GM21526 (cell line): ENCODE measurements at regions not wholly inside any gene's neighbourhood (a gene's known extent, or its start where the extent isn't known, plus 50 kb on each side); places are given as distances from the start of the nearest gene placed in this dataset.
"Not testable (repeated sequence)": the region's sequence is repeated elsewhere in the genome, so short reads cannot be mapped to it uniquely, and the experiment has no call there.

ENCODE experiments used
- ATAC-seq: cut with Tn5 transposase; IDR thresholded peaks from one replicate; pipeline ENCODE4 v1.9.1; 2021; ENCODE audit warnings: moderate library complexity; ENCODE audit not compliant: unreplicated experiment, low FRiP score

DNA sequence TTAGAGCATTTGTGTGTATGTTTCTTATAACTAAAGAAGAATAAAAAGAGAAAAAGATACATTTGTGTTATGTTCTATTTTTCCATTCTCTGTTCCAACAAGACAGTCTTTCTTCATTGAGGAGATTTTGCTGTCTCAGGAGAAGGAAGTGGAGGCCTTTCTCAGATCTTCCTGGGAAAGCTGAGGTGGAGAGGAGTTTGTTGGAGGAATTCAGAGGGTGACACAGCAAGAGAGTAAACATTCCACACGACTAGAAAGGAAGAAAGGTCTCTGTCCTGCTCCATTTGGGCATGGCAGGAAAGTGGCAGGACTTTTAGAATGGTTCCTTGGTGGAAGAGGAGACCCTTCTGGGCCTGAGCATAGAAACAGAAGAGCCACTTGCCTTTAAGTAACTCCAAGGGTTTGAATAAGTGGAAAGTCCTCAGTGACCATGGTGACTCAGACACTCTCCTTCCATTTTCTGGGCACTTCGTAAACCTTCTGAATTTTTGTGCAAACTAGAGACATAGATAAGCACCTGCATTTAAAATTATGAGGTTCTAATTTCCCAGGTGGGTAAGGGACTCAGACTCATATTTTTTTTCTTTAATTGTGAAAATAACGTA is 52.3 kb upstream of the COL5A2 start:
- no peak for ATAC-seq

DNA sequence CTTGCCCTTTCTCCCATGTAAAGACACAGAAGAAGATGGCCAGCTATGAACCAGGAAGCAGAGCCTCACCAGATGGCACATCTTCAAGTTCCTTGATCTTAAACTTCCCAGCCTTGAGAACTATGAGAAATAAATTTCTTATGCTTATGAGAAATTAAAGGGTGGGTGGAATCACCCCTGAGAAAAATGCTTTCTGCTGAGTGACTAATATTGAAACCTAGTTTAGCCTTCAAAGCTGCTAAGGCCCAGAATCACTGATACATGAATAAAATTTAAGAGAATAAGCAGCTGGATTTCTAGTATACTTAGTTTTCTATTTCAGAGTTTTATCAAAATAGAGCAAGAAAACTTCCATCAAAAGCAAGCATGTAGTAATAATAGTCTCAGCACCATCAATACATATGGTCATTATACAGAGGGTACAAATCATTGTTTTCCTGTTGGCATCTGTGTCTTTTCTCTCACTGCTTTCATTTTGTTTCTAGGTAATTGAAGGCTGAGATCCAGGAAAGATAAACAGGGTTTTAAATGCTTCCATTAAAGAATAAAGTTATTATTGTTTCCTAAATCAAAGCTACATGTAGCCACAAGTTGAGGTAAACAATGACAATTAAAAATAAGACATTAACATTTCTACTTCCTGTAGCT is 53.3 kb upstream of the COL5A2 start:
- peak; percentile 86 for ATAC-seq

DNA sequence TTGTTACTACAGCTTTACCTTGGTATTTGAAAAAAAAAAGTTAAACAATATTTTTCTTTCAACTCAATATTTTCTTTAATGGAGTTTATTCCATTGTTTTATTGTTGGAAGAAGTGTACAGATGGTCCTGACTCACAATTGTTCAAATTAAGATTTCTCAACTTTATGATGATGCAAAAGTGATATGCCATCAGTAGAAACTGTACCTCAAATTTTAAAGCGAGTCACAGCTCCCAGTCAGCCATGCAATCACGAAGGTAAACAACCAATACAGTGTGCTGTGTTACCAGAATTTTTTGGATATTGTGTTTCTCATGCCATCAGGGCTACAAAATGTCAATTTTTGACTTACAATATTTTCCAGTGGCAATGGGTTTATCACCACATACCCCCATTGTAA is 54.0 kb upstream of the COL5A2 start:
- ATAC-seq: no peak

DNA sequence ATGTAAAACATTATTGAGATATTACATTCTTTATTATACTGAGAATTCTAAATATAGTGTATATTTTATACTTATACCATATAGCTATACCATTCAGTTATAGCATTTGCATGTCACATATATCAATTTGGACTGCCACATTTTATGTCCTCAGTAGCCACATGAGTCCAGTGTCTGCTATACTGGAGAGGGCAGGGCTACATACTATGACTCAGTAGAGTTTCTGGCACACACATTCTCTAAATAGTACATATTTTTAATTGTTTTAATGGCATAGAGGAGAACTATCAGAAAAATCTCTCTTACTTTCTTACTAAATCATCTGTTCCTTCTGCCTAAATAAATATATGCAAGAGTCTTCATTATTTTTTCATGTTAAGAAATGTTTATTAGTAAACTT is 55.4 kb upstream of the COL5A2 start:
- ATAC-seq: no peak

DNA sequence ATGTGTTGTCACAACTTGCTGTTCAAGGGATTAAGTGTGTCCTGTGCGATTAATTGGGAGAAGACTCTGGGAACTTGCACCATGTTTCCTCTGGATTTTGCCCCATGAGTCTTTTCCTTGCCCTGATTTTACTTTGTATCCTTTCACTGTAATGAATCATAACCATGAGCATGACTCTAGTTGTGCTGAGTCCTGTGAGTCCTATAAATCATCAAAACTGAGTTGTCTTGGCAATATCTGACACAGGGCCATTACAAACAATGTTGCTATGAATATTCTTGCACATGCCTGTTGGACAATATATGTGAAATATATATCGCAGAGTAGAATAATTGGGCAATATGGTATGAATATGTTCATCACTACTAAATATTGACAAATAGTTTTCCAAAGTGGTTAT is 56.5 kb upstream of the COL5A2 start:
- no peak for ATAC-seq

DNA sequence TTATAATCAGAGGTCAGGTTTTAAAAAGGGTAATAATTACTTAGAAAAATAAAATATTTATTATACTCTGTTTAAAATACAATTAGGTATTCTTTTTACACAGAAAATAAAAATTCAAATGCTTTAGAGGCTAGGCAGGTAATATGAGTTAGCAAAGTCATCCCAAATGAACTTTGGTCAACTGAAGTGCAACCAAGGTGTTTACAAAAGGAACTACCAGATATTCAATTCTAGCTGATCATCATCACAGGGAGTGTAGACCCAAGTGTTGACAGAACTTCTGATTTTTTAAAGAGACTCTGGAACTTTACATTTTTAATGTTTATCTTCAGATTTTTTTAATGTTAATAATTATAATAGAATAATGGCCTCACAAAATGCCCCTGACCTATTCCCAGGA is 59.3 kb upstream of the COL5A2 start:
- no peak for ATAC-seq

DNA sequence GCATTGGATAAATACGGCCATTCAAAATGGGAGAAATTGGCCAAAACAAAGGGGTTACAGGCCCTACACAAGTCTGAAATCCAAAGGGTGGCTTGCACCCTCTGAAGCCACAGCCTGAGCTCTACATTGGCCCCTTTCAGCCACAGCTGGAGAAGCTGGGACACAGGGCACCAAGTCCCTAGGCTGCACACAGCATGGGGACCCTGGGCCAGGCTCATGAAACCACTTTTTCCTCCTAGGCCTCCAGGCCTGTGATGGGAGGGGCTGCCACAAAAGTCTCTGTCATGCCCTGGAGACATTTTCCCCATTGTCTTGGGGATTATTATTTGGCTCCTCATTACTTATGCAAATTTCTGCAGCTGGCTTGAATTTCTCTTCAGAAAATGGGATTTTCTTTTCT is 64.3 kb upstream of the COL5A2 start:
- not testable (repeated sequence) for ATAC-seq

DNA sequence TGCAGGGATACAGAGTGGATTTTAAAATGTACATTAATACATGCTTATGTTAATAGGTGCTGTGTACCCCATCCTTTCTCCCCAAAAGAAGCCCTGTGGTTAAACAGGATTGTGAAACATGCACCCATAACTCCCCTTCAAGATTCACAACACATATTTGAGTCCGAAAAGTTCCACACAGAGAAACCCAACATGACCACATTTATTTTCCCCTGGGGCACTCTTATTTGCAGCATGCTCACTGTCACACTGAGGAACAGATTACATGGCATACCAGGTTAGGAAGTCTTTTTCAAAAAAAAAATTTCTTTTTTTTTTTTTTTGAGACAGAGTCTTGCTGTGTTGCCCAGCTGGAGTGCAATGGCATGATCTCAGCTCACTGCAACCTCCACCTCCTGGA is 67.7 kb upstream of the COL5A2 start:
- ATAC-seq: no peak

DNA sequence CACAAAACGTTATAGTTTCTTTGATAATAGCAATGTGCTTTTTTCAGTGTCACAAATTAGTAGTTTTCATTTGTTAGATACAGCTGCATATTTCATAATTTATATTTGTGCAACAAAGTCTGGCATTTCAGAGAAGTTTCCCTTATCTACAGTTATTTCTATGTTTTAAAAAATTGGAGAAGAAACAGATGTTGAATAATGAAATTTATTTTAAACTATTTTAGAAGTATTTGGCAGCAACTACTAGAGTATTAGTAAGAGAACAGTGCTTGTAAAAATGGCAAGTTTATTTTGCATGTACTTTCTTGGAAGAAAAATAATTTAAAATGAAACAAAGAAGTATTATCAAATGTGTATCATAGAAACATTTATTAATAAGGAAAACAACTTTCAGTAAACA is 68.6 kb upstream of the COL5A2 start:
- ATAC-seq: no peak

DNA sequence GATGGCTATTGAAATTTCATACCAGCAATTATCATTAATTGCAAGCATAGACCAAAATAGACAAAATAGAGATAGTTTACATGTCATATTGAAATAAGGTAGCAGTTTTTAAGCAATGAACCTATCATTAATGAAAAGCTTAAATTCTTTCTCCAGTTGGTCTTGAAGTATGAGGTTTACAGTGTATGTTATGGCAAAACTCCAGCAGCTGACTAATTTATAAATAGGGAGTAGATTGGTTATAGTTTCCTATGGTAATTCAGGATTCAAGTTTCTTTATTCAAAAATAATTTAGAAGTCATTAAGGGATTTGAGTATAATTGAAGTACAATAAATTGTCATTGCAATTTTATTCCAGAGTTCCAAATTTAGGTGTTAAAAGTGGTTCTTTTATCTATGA is 69.6 kb upstream of the COL5A2 start:
- ATAC-seq: no peak

DNA sequence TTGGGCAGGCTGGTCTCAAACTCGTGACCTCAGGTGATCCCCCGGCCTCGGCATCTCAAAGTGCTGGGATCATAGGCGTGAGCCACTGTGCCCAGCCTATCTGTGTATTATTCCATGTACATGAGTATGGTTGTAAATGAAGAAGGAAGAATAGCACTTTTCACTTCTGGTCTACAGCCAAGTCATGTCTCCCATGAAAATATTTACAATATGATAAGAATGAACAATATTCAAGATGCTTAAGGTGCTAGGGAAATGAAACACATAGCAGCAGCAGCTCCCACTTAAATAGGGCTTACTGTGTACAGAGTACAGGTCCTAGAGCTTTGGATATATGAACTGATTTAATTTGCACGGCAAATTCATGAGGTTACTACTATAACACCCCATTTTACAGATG is 70.3 kb upstream of the COL5A2 start:
- no peak for ATAC-seq

DNA sequence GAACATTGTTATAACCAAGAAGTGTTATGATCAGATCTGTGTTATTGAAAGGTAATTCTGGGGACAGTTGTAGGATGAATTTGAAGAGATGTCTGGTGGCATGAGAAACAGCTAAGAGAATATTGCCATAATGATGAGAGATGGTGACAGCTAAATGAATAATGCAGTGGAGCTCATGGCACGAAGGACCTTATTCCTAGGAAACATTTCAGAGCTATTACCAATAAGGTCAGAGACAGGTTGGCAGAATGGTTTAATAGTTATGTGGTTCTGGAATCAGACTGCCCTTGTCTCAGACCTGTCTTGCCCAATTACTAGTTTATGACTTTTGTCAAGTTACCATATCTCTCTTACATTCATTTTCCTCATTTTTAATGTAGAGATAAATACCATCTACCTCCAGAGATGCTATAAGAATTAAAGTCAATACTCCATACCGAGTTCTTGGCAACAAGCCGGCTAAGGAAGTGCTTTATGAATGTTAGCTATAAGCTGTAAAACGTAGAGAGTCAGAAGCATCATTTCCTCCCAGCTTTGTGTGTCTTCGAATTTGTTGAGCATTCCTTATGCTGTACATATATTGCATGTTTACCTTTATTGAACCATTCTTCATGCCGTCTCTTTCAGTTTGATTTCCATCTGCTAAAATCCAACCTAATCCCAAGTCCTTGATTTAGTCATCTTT is 73.6 kb upstream of the COL5A2 start:
- ATAC-seq: no peak

DNA sequence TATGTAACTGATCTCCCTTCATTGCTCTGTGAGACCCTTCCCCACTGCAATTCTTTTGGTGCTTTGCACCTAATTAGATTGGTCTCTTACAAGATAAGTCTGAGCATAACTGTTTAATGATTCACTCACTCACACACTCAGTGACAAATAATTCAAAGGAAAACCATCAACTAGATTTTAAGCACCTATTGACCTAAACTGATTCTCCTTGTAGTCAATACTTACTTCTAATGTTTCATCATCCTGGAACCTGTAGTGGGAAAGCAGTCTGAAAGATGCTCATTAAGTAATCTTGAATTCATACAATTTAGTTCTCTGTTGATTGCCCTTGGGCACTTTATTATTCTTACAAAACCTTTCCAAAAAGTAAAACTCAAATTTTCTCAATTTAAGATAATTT is 74.3 kb upstream of the COL5A2 start:
- no peak for ATAC-seq

DNA sequence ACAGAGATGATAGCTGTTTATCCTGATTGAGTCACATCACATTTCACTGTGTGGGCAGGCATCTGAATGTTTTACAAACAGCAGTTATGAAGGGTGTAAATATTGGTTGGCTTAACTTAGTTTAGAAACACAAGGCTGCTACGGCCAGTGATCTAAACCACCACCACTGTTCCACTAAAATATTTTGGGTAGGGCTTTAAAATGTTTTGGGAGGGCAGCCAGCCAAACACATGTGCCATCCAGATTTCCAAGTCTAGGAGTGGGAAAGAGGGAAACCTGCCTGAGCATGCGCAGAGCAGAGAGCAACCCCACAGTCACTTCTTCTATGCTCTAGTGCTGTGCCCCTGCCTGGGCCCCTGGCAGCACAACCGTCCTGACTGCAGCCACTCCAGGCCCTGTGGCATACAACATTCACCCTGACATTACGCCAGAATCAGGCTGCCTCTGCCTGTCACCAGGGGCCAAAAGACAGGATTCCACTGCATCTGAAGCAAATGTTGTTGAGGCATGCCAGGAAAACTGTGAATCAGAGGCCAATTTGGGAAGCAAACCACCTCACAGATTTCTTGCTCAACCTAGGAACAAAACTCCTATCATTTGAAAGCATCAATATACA is 74.8 kb upstream of the COL5A2 start:
- no peak for ATAC-seq

DNA sequence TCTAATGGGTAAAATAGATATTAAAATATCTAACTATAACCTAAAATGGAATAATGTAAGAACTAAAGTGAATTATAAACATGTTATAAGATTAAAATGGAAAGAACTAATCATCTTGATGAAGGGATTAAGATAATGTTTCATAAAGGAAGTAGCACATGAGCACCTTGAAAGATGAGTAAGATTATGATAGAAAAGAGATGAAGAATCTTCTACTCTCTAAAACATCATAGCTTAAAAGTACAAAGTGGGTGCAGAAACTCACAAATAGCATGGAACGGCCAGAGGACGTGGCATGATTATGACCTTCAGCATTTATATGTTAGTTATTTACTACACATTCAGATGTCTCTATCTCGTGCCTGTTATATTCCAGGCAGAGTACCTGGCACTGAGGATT is 76.2 kb upstream of the COL5A2 start:
- no peak for ATAC-seq

DNA sequence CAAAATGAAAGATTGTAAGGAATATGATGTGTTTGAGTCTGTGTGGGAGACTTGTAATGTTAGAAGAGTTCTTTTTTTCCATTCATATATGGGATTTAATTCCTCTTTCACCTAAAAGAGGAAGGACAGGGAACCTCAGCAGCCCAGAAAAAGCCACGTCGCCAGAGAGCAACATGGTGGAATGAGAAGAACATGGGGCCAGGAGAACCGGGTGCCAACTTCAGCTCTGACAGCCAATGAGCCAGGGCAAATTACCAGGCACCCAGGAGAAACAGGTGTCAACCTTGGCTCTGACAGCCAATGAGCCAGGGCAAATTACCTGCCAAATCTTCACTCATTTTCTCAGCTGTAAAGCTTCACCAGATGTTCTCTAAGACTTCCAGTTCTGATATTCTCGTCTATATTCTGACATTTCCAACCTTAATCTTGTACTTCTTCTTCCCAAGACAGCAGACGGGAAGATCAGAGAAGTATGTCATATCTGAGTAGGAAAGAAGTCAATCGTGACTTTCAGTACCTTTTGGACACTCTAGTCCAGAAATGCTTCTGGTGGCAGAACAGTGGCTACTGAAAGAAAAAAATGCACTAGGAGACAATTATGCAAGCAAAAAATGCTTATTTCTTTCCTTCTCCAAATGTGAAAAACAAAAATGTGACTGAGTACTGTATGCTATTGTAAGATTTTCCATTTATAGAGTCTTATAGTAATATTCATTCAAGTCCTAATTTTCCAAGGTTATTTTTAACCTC is 79.2 kb upstream of the COL5A2 start:
- no peak for ATAC-seq

DNA sequence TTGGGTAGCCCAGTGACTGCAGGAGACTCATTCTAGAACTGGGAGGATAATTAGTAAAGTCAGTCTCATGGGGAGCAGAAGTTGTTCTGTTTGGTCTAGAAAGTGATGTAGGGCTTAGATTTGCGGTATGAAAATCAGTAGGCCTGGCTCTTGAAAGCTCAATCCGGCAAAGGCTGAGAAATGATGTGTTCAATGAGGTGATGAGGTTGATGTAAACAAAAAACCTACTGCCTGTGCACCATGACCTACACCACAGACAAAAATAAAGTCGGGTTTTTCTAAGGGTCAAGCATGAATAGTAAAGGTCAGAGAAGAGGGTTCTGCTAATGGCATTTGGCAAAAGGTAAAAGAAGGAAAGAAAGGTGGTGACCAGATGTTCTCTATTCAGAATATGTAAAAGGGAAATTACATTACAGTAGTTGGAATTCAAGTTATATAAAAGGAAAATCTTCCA is 80.8 kb upstream of the COL5A2 start:
- no peak for ATAC-seq

DNA sequence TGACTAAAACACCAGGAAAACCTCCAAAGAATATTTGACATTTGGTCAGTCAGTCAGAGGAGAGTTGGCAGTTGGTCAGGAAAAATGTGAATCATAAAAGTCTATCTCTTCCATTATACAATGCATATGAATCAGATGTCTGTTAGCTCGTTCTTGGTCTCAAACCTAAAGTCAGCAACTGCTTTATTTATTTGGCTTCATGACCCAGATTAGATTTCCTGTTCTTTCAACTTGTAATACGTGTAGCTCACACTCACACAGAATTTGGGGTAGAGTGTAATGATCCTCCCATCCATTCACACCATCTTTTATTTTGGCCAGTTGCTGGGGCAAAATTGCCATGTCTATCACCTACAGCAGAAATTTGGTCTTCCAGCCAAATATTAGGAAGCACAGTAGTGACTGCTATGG is 81.9 kb upstream of the COL5A2 start:
- no peak for ATAC-seq

DNA sequence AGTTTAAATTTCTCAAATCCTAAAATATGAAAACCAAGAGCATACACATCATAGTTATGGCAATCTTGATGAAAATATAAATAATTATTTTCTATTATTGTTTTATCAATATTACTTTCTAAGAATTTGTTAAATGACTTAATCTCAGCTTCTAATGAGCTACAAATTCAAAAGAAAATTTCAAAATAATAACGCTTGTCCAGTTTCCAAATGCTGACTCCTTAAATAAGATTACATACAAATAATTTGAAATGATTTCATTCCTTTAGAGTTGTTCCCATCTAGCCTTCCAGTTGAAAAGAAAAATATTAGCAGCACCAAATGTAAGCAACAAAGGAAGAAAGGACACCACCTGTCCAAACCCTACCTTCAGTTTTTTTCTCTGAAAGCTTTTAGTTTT is 82.4 kb upstream of the COL5A2 start:
- no peak for ATAC-seq

DNA sequence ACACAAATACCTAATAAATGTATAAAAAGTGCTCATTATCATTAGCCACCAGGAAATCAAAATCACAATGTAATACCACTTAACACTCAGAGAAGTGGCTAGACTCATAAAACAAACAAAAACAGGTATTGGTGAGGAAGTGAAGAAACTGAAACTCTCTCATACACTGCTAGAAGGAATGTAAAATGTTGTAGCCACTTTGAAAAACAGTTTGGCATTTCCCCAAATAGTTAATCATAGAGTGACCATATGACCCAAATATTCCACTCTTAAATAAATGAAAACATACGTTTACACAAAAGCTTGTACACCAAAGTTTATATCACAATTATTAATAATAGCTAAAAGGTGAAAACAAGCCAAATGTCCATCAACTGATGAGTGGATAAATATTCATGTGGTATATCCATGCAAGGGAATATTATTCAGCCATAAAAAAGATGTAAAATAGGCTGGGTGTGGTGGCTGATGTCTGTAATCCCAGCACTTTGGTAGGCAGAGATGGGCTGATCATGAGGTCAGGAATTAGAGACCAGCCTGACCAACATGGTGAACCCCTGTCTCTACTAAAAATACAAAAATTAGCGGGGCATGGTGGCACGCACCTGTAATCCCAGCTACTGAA is 86.2 kb upstream of the COL5A2 start:
- ATAC-seq: no peak

DNA sequence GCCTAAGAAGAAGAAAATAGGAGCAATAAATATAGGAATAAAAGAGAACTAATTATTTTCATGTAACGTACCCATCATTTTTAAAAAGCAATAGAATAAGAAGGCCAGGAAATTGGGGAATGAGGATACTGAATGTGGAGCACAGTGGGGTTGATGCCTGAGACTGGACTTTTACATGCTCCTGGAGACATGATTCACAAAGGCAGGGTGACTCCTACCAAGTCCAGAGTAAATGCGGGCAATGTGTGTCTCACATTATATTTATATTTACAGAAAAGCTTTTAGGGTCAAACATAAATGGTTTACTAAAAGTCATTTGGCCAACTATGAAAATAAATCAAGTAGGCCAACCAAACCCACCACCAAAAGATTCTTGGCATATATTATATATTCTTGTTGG is 87.9 kb upstream of the COL5A2 start:
- ATAC-seq: no peak
